ENCODE measurements at regions not wholly inside any gene's neighbourhood (a gene's known extent, or its start where the extent isn't known, plus 50 kb on each side); places are given as distances from the start of the nearest gene placed in this dataset.
A peak's percentile ranks its signal among the peaks of the same experiment; 100 is the strongest.
"Not testable (repeated sequence)": the region's sequence is repeated elsewhere in the genome, so short reads cannot be mapped to it uniquely, and the experiment has no call there.

DNA sequence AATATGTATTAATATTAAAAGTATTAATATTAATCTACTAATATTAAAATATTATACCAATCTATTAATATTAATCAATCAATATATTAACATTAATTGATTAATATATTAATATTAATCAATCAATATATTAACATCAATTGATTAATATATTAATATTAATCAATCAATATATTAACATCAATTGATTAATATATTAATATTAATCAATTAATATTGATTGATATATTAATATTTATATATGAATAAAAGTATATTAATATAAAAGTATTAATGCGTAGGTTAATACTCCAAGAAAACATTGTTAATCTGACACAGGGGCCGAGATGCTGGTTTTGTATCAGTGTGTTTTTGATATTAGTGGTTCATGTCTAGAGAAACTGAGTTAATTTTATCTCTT is 1430.1 kb upstream of the SEL1L start:
- H3K4me1 ChIP-seq = no peaks in the 10 kb centered on the region
- ATAC-seq (no peak), DNase-seq (no peak)
- H3K27me3 ChIP-seq = no peaks in the 10 kb centered on the region
- no peaks in the 10 kb centered on the region for H3K9me3 ChIP-seq
- no peak for TF ChIP-seq POLR2A (IDR thresholded peaks at IDR 0.05)
- TF ChIP-seq, protein P1, sequence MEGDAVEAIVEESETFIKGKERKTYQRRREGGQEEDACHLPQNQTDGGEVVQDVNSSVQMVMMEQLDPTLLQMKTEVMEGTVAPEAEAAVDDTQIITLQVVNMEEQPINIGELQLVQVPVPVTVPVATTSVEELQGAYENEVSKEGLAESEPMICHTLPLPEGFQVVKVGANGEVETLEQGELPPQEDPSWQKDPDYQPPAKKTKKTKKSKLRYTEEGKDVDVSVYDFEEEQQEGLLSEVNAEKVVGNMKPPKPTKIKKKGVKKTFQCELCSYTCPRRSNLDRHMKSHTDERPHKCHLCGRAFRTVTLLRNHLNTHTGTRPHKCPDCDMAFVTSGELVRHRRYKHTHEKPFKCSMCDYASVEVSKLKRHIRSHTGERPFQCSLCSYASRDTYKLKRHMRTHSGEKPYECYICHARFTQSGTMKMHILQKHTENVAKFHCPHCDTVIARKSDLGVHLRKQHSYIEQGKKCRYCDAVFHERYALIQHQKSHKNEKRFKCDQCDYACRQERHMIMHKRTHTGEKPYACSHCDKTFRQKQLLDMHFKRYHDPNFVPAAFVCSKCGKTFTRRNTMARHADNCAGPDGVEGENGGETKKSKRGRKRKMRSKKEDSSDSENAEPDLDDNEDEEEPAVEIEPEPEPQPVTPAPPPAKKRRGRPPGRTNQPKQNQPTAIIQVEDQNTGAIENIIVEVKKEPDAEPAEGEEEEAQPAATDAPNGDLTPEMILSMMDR (IDR thresholded peaks at IDR 0.05) = no peak
- H3K4me3 ChIP-seq = no peak overlapping the region
- intact Hi-C loops (cut with DNase I) = no loop called here
- H3K27ac ChIP-seq = no peak overlapping the region
- H3K36me3 ChIP-seq = no peaks in the 10 kb centered on the region
- WGBS, 4 donors = 88 to 92% (median 90%) methylated on average over 2 of the region's 2 CpGs

DNA sequence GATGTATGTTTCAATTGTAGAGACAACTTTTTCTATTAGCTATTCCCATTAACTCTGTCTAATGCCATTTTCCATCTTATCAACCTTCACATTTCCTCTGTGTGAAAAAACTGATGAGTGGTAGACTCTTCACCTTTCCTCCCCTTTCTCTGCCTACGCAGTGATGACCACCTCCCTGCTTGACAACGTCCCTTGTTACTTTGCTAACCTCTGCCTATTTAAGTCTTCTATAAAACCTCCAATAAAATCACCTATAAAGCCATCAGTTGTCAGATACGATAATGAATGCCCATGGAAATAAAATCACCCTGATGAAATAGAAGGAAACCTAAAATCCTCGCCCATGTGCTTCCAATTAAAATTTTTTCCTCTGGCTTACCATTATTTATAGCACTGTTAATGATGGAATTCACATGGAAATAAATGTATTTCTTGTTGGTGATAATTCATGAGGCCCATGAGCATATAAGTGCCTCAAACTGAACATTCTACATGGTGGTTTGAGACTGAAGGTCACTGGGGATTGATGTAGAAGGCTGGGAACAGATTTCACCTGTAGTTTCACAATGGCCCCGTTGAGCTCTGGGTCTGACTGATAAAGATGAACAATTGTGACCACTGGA is 1454.0 kb upstream of the SEL1L start:
- WGBS, 4 donors = 59 to 71% (median 62%) methylated on average over 5 of the region's 5 CpGs
- intact Hi-C loops (cut with DNase I) = no loop called here

GRCh38 chr14:82994547-82994946 is 1460.9 kb upstream of the SEL1L start:
- DNase-seq; intact Hi-C loops (cut with DNase I); H3K27ac ChIP-seq; H3K9me3 ChIP-seq; H3K4me1 ChIP-seq; H3K27me3 ChIP-seq; ATAC-seq; H3K4me3 ChIP-seq; H3K36me3 ChIP-seq: not testable (repeated sequence)
- 86 to 92% (median 86%) methylated on average over 8 of the region's 8 CpGs for WGBS, 4 donors

More for the DNA sequence above, 1454.0 kb upstream of the SEL1L start:
- no peak for ATAC-seq
- Histone ChIP-seq H3K27ac (no peak overlapping the region), H3K36me3 (no peaks in the 10 kb centered on the region), H3K4me1 (no peaks in the 10 kb centered on the region), H3K4me3 (no peak overlapping the region), H3K9me3 (peaks cover 0 to 7% (median 0%) of the 10 kb centered on the region in 12 donors), H3K27me3 (no peaks in the 10 kb centered on the region)
- DNase-seq = no peak
- TF ChIP-seq, protein P1 (IDR thresholded peaks at IDR 0.05) = no peak
- no peak for TF ChIP-seq POLR2A (IDR thresholded peaks at IDR 0.05)

DNA sequence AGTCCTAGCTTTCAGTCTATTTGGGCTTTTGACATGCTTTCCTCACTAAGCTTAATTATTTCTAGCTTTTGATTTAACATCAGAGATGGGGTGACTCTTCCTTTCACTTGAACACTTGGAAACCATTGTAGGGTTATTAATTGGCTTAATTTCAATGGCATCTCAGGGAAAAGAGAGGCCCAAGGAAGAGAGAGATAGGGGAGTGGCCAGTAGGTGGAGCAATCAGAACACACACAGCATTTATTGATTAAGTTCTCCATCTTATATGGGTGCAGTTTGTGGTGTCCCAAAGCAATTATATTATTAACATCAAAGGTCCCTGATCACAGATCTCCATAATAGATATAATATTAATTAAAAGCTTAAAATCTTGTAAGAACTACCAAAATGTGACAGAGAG is 1466.1 kb upstream of the SEL1L start:
- H3K4me1 ChIP-seq = no peaks in the 10 kb centered on the region
- no peak overlapping the region for H3K4me3 ChIP-seq
- H3K27ac ChIP-seq = no peak overlapping the region

More for the DNA sequence above, 1466.1 kb upstream of the SEL1L start:
- ATAC-seq = no peak
- intact Hi-C loops (cut with DNase I) = no loop called here
- no peak for DNase-seq
- no peaks in the 10 kb centered on the region for H3K27me3 ChIP-seq
- peaks cover 0 to 5% (median 0%) of the 10 kb centered on the region in 12 donors for H3K9me3 ChIP-seq
- H3K36me3 ChIP-seq = no peaks in the 10 kb centered on the region
- no peak for TF ChIP-seq POLR2A (IDR thresholded peaks at IDR 0.05)
- TF ChIP-seq, protein P1 (IDR thresholded peaks at IDR 0.05) = peak in 1 of 12 donors; percentile 9
